ENCODE measurements at regions not wholly inside any gene's neighbourhood (a gene's known extent, or its start where the extent isn't known, plus 50 kb on each side); places are given as distances from the start of the nearest gene placed in this dataset.

GRCh38 chr2:242034996-242035814 is 165.7 kb downstream of the RTP5 start:
- 82% methylated on average over 36 of the region's 37 CpGs for WGBS
- Histone ChIP-seq H3K36me3 (no peaks in the 10 kb centered on the region), H3K9me3 (no peaks in the 10 kb centered on the region), H3K27ac (no peak overlapping the region), H3K27me3 (peaks cover 58% of the 10 kb centered on the region), H3K4me3 (no peak overlapping the region), H3K4me1 (no peaks in the 10 kb centered on the region)
- peak in 1 of 2 donors; percentile 59 for DNase-seq (ENCODE audit: low spot score in 2 of 2)
- TF ChIP-seq CTCF (IDR thresholded peaks at IDR 0.05) (no peak), EP300 (IDR thresholded peaks at IDR 0.05) (no peak), POLR2AphosphoS5 (IDR thresholded peaks at IDR 0.05) (no peak), POLR2A (IDR thresholded peaks at IDR 0.05) (no peak)

GRCh38 chr2:242035858-242036652 is 166.5 kb downstream of the RTP5 start:
- WGBS, result 82% methylated on average over 12 of the region's 17 CpGs
- Histone ChIP-seq H3K4me1 (no peaks in the 10 kb centered on the region), H3K36me3 (no peaks in the 10 kb centered on the region), H3K27me3 (peaks cover 62% of the 10 kb centered on the region), H3K27ac (no peak overlapping the region), H3K4me3 (no peak overlapping the region), H3K9me3 (no peaks in the 10 kb centered on the region)
- DNase-seq (ENCODE audit: low spot score in 2 of 2), result peak in 1 of 2 donors; percentile 41
- no peak for TF ChIP-seq POLR2AphosphoS5 (IDR thresholded peaks at IDR 0.05)
- TF ChIP-seq EP300 (IDR thresholded peaks at IDR 0.05), result no peak

GRCh38 chr2:242036653-242036950 is 167.1 kb downstream of the RTP5 start:
- Histone ChIP-seq H3K27ac (no peak overlapping the region), H3K27me3 (peaks cover 62% of the 10 kb centered on the region), H3K36me3 (no peaks in the 10 kb centered on the region), H3K4me3 (no peak overlapping the region), H3K9me3 (no peaks in the 10 kb centered on the region), H3K4me1 (no peaks in the 10 kb centered on the region)
- WGBS, result 74% methylated on average over 7 of the region's 7 CpGs
- TF ChIP-seq CTCF (IDR thresholded peaks at IDR 0.05), result no peak
- no peak for DNase-seq (ENCODE audit: low spot score in 2 of 2)

GRCh38 chr2:242038166-242038927 is 168.8 kb downstream of the RTP5 start:
- no peaks in the 10 kb centered on the region for H3K4me1 ChIP-seq
- H3K27ac ChIP-seq, result no peak overlapping the region
- WGBS, result 82% methylated on average over 20 of the region's 20 CpGs
- H3K36me3 ChIP-seq, result no peaks in the 10 kb centered on the region
- no peak overlapping the region for H3K4me3 ChIP-seq
- peaks cover 66% of the 10 kb centered on the region for H3K27me3 ChIP-seq
- DNase-seq (ENCODE audit: low spot score in 2 of 2), result peak in 1 of 2 donors; percentile 37
- TF ChIP-seq POLR2A (IDR thresholded peaks at IDR 0.05) (no peak), CTCF (IDR thresholded peaks at IDR 0.05) (no peak), EP300 (IDR thresholded peaks at IDR 0.05) (no peak), POLR2AphosphoS5 (IDR thresholded peaks at IDR 0.05) (no peak)
- no peaks in the 10 kb centered on the region for H3K9me3 ChIP-seq

GRCh38 chr2:242038928-242039341 is 169.4 kb downstream of the RTP5 start:
- peak in 1 of 2 donors; percentile 58 for DNase-seq (ENCODE audit: low spot score in 2 of 2)
- peaks cover 72% of the 10 kb centered on the region for H3K27me3 ChIP-seq
- no peak overlapping the region for H3K27ac ChIP-seq
- no peaks in the 10 kb centered on the region for H3K4me1 ChIP-seq
- H3K9me3 ChIP-seq, result no peaks in the 10 kb centered on the region
- no peaks in the 10 kb centered on the region for H3K36me3 ChIP-seq
- TF ChIP-seq CTCF (IDR thresholded peaks at IDR 0.05) (no peak), POLR2A (IDR thresholded peaks at IDR 0.05) (no peak), POLR2AphosphoS5 (IDR thresholded peaks at IDR 0.05) (no peak), EP300 (IDR thresholded peaks at IDR 0.05) (no peak)
- 75% methylated on average over 11 of the region's 13 CpGs for WGBS
- H3K4me3 ChIP-seq, result no peak overlapping the region

Measured in suprapubic skin (tissue), 4 donors.